ENCODE measurements at regions not wholly inside any gene's neighbourhood (a gene's known extent, or its start where the extent isn't known, plus 50 kb on each side); places are given as distances from the start of the nearest gene placed in this dataset.
"Not testable (repeated sequence)": the region's sequence is repeated elsewhere in the genome, so short reads cannot be mapped to it uniquely, and the experiment has no call there.

DNA sequence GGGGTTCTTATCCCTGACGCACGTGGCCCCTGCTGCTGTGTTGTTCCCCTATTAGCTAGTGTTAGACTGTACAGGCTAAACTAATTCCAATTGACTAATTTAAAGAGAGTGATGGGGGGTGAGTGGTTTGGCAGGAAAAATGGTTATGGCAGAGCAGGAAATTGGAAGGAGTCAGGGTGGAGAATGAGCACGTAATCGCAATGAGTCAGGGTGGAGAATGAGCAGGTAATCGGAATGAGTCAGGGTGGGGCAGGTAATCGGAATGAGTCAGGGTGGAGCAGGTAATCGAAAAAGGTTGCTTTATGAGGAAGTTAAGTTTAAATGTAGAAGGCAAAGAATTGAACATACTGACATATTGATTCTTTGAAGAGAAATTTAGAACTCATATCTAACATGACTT lies 1002.6 kb upstream of the HS3ST1 start:
- not testable (repeated sequence) for TF ChIP-seq EZH2phosphoT487 (IDR thresholded peaks at IDR 0.05; ENCODE audit: low read depth)
- TF ChIP-seq, protein P1, sequence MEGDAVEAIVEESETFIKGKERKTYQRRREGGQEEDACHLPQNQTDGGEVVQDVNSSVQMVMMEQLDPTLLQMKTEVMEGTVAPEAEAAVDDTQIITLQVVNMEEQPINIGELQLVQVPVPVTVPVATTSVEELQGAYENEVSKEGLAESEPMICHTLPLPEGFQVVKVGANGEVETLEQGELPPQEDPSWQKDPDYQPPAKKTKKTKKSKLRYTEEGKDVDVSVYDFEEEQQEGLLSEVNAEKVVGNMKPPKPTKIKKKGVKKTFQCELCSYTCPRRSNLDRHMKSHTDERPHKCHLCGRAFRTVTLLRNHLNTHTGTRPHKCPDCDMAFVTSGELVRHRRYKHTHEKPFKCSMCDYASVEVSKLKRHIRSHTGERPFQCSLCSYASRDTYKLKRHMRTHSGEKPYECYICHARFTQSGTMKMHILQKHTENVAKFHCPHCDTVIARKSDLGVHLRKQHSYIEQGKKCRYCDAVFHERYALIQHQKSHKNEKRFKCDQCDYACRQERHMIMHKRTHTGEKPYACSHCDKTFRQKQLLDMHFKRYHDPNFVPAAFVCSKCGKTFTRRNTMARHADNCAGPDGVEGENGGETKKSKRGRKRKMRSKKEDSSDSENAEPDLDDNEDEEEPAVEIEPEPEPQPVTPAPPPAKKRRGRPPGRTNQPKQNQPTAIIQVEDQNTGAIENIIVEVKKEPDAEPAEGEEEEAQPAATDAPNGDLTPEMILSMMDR (IDR thresholded peaks at IDR 0.05; ENCODE audit: low read depth, low read length) = not testable (repeated sequence)
